ENCODE measurements at regions not wholly inside any gene's neighbourhood (a gene's known extent, or its start where the extent isn't known, plus 50 kb on each side); places are given as distances from the start of the nearest gene placed in this dataset.
"Not testable (repeated sequence)": the region's sequence is repeated elsewhere in the genome, so short reads cannot be mapped to it uniquely, and the experiment has no call there.

DNA sequence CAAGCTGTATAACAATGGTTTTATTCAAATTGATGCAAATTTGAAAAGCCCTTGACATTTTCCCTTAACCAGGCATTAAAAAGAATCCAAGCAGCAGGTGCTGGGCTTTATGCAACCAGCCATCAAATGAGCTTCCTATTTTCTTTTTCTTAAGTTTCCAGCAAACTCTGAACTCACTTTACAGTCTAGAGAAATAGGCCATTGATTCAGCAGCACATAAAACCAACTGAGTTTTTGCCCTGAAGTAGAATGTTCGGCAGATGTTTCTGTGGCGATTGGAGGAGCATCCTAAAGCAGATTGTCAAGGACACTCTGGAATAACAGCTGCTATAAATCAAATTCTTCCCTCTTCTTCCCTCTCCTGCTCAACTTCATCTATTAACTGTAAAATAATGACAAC lies 582.8 kb upstream of the CPEB2 start:
- Histone ChIP-seq H3K9me3 (ENCODE audit: control insufficient read depth, insufficient read depth, low read length) (no peaks in the 10 kb centered on the region), H3K27me3 (ENCODE audit: control insufficient read depth, insufficient read depth, low read length) (no peaks in the 10 kb centered on the region), H3K27ac (ENCODE audit: low read length) (no peak overlapping the region), H3K4me1 (ENCODE audit: control insufficient read depth, insufficient read depth, low read length) (no peaks in the 10 kb centered on the region), H3K4me3 (ENCODE audit: low read length) (no peak overlapping the region), H3K36me3 (ENCODE audit: control insufficient read depth, insufficient read depth, low read length) (no peaks in the 10 kb centered on the region)
- no peak for DNase-seq (ENCODE audit: low read depth, low spot score)
- no CpG with 5 or more reads among the region's 2 CpGs for WGBS (ENCODE audit: insufficient coverage, insufficient read length)

DNA sequence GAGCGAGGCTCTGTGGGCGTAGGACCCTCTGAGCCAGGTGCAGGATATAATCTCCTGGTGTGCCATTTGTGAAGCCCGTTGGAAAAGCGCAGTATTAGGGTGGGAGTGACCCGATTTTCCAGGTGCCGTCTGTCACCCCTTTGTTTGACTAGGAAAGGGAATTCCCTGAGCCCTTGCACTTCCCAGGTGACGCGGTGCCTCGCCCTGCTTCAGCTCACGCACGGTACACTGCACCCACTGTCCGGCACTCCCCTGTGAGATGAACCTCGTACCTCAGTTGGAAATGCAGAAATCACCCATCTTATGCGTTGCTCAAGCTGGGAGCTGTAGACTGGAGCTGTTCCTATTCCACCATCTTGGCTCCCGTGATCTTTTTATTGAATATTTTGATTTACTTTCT lies 576.0 kb upstream of the CPEB2 start:
- WGBS (ENCODE audit: insufficient coverage, insufficient read length): no CpG with 5 or more reads among the region's 15 CpGs
- not testable (repeated sequence) for H3K36me3 ChIP-seq (ENCODE audit: control insufficient read depth, insufficient read depth, low read length); DNase-seq (ENCODE audit: low read depth, low spot score); H3K27ac ChIP-seq (ENCODE audit: low read length); H3K4me1 ChIP-seq (ENCODE audit: control insufficient read depth, insufficient read depth, low read length); H3K27me3 ChIP-seq (ENCODE audit: control insufficient read depth, insufficient read depth, low read length); H3K9me3 ChIP-seq (ENCODE audit: control insufficient read depth, insufficient read depth, low read length); H3K4me3 ChIP-seq (ENCODE audit: low read length)

DNA sequence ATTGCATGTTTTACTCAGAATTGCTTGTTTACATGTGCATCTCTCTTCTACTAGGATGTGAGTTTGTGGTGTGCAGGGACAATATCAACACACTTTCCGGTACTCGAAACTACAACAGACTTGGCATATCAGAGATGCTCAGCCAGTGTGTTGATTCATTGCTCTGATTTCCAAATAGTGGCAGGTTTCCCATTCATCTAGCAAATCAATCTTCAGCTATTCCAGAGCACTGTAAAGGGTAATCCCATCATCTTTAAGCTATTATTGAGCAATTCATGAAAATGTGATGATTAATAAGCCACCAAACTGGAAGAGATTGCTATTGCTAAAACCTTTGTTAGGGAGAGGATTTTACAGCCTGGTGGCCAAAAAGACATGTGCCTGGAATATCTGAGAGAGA lies 574.2 kb upstream of the CPEB2 start:
- no CpG with 5 or more reads among the region's 2 CpGs for WGBS (ENCODE audit: insufficient coverage, insufficient read length)
- H3K4me1 ChIP-seq (ENCODE audit: control insufficient read depth, insufficient read depth, low read length): no peaks in the 10 kb centered on the region
- no peak for DNase-seq (ENCODE audit: low read depth, low spot score)
- H3K36me3 ChIP-seq (ENCODE audit: control insufficient read depth, insufficient read depth, low read length): no peaks in the 10 kb centered on the region
- no peak overlapping the region for H3K4me3 ChIP-seq (ENCODE audit: low read length)
- H3K27me3 ChIP-seq (ENCODE audit: control insufficient read depth, insufficient read depth, low read length): no peaks in the 10 kb centered on the region
- H3K9me3 ChIP-seq (ENCODE audit: control insufficient read depth, insufficient read depth, low read length): no peaks in the 10 kb centered on the region
- no peak overlapping the region for H3K27ac ChIP-seq (ENCODE audit: low read length)

DNA sequence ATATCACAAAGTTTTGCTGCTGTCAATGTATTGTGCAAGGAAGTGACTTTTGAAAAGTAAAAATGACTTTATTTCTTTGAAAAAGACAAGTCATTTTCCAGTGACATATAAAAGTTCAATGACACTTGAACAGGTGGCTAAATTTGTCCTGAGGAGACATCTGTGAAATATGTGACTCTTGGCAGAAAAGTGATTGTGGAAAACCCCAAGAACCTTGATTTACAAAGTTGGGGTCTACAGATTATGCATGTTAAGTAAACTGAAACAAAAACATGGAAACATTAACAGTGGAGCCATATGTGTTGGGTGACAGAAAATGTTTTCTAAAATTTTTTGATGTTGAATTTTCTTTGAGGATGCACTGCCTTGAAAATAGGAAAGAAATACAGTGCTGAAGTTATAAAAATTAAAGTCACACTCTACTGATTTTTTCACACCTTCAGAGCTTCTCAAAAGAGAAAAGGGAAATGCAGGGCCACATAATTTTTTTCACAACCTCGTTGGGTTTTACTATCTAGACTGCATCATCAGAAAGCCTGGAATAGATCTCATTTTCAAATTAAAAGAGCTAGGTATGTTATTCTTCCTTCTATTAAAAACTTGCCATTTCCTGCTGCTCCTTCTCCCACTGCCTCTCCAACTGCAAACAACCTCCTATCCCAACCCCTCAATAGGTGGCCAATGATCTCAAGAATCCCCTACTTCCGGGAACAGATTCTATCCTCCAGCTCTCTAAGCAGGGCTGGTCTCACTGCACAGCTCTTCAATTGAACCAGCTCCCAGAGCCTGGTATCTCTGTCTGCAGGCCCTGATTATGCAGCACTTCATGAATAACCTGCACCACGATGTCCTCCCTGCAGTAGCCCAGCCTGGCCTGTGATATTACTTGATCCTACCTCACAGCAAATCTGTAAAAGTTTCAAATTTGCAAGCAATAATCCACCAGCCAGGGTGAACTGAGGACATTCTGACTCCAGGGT lies 570.8 kb upstream of the CPEB2 start:
- no CpG with 5 or more reads among the region's 3 CpGs for WGBS (ENCODE audit: insufficient coverage, insufficient read length)
- Histone ChIP-seq H3K4me3 (ENCODE audit: low read length) (no peak overlapping the region), H3K27me3 (ENCODE audit: control insufficient read depth, insufficient read depth, low read length) (no peaks in the 10 kb centered on the region), H3K36me3 (ENCODE audit: control insufficient read depth, insufficient read depth, low read length) (no peaks in the 10 kb centered on the region), H3K27ac (ENCODE audit: low read length) (no peak overlapping the region), H3K4me1 (ENCODE audit: control insufficient read depth, insufficient read depth, low read length) (no peaks in the 10 kb centered on the region), H3K9me3 (ENCODE audit: control insufficient read depth, insufficient read depth, low read length) (no peaks in the 10 kb centered on the region)
- no peak for DNase-seq (ENCODE audit: low read depth, low spot score)

DNA sequence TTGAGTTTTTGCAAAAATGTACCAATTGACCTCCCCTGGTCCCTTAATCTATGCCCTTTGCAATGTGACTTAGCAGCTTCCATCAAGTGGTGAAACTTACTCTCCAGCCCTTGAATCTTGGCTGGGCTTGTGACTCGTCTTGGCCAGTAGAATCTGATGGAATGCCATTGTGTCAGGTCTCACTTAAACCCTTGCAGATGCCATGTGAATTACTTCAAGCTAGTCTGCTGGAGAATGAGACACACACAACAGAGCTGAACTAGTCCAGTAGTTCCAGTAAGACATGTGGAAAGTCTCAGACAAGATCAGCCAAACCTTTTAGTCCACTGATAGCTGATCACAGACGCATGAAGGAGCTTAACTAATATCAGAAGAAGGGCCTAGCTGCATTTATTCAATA lies 567.8 kb upstream of the CPEB2 start:
- DNase-seq (ENCODE audit: low read depth, low spot score): no peak
- Histone ChIP-seq H3K27me3 (ENCODE audit: control insufficient read depth, insufficient read depth, low read length) (no peaks in the 10 kb centered on the region), H3K9me3 (ENCODE audit: control insufficient read depth, insufficient read depth, low read length) (no peaks in the 10 kb centered on the region), H3K4me3 (ENCODE audit: low read length) (no peak overlapping the region), H3K27ac (ENCODE audit: low read length) (no peak overlapping the region), H3K4me1 (ENCODE audit: control insufficient read depth, insufficient read depth, low read length) (no peaks in the 10 kb centered on the region), H3K36me3 (ENCODE audit: control insufficient read depth, insufficient read depth, low read length) (no peaks in the 10 kb centered on the region)
- WGBS (ENCODE audit: insufficient coverage, insufficient read length): no CpG with 5 or more reads among the region's 2 CpGs

DNA sequence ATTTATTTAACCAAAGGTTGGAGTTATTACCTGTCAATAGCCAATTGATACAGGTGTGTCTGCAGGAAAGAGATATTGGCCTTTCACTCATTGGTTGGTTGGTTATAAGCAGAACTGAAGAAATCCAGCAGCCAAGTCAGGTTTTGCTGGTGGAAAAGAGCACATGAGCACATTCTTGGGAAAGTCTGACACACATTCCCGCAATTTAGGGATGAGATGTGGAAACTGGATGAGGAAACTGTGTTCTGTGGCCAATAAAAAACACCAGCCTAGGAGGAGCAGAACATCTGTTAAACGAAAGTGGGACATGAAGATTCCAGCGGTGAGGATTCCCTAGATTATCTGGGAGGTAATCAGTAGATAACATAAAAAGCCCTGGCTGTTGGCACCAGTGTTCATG lies 567.4 kb upstream of the CPEB2 start:
- Histone ChIP-seq H3K4me1 (ENCODE audit: control insufficient read depth, insufficient read depth, low read length) (no peaks in the 10 kb centered on the region), H3K4me3 (ENCODE audit: low read length) (no peak overlapping the region), H3K27me3 (ENCODE audit: control insufficient read depth, insufficient read depth, low read length) (no peaks in the 10 kb centered on the region), H3K27ac (ENCODE audit: low read length) (no peak overlapping the region), H3K9me3 (ENCODE audit: control insufficient read depth, insufficient read depth, low read length) (no peaks in the 10 kb centered on the region), H3K36me3 (ENCODE audit: control insufficient read depth, insufficient read depth, low read length) (no peaks in the 10 kb centered on the region)
- DNase-seq (ENCODE audit: low read depth, low spot score): no peak
- no CpG with 5 or more reads among the region's 3 CpGs for WGBS (ENCODE audit: insufficient coverage, insufficient read length)

DNA sequence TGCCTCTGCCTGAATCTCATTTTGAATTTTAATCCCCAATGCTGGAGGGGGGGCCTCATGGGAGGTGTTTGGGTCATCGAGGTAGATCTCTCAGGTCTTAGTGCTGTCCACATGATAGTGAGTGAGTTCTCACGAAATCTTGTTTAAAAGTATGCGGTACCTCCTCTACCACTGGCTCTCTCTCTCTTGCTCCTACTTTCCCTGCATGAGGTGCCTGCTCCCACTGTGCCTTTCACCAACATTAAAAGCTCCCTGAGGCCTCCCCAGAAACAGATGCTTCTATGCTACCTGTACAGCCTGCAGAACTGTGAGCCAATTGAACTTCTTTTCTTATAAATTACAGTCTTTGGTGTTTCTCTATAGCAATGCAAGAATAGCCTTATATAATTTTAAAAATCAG lies 560.7 kb upstream of the CPEB2 start:
- no peak overlapping the region for H3K4me3 ChIP-seq (ENCODE audit: low read length)
- no peaks in the 10 kb centered on the region for H3K27me3 ChIP-seq (ENCODE audit: control insufficient read depth, insufficient read depth, low read length)
- H3K36me3 ChIP-seq (ENCODE audit: control insufficient read depth, insufficient read depth, low read length): no peaks in the 10 kb centered on the region
- no peaks in the 10 kb centered on the region for H3K9me3 ChIP-seq (ENCODE audit: control insufficient read depth, insufficient read depth, low read length)
- WGBS (ENCODE audit: insufficient coverage, insufficient read length): no CpG with 5 or more reads among the region's 3 CpGs
- no peak overlapping the region for H3K27ac ChIP-seq (ENCODE audit: low read length)
- peaks cover 2% of the 10 kb centered on the region; the same call in 1 of the 2 replicates for H3K4me1 ChIP-seq (ENCODE audit: control insufficient read depth, insufficient read depth, low read length)
- DNase-seq (ENCODE audit: low read depth, low spot score): no peak

DNA sequence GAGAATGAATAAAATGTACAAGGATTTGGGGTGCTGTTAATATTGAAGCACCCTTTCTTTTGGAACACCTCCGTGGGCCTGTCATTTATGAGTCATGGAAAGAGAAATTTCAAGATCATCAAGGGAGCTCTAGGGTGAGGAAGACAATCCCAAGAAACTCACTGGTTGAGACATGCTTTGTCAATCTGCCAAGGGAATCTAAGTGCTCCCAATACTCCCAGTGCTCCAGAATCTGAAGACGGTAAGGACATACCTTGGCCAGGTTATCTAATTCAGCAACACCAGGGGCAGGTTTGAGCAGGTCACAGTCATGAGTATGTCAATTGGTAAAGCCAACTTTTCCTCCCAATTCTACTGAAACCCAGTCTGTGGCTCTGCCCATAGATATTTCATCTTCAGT lies 556.4 kb upstream of the CPEB2 start:
- H3K36me3 ChIP-seq (ENCODE audit: control insufficient read depth, insufficient read depth, low read length): no peaks in the 10 kb centered on the region
- no CpG with 5 or more reads among the region's 2 CpGs for WGBS (ENCODE audit: insufficient coverage, insufficient read length)
- H3K27me3 ChIP-seq (ENCODE audit: control insufficient read depth, insufficient read depth, low read length): no peaks in the 10 kb centered on the region
- DNase-seq (ENCODE audit: low read depth, low spot score): no peak
- peaks cover 2% of the 10 kb centered on the region; the same call in 1 of the 2 replicates for H3K4me1 ChIP-seq (ENCODE audit: control insufficient read depth, insufficient read depth, low read length)
- H3K9me3 ChIP-seq (ENCODE audit: control insufficient read depth, insufficient read depth, low read length): no peaks in the 10 kb centered on the region
- H3K27ac ChIP-seq (ENCODE audit: low read length): no peak overlapping the region
- no peak overlapping the region for H3K4me3 ChIP-seq (ENCODE audit: low read length)

DNA sequence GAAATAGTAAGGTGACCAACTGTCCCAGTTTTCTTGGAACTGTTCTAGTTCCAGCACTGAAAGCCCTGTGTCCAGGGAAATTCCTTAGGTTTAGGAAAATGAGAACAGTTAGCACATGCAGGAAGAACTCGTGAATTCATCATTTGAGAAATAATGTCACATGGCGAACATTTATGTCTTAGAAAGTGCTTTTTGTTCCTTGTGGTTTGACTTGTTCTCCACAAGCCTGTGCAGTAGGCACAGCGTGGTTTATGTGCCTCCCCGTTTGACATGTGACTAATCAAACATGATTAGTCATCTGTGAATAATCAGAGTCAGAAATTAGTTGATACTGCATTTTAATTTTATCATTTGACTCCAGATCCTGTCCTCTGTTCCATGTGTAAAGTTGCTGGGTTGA lies 556.0 kb upstream of the CPEB2 start:
- WGBS (ENCODE audit: insufficient coverage, insufficient read length): no CpG with 5 or more reads among the region's 4 CpGs
- H3K9me3 ChIP-seq (ENCODE audit: control insufficient read depth, insufficient read depth, low read length): no peaks in the 10 kb centered on the region
- DNase-seq (ENCODE audit: low read depth, low spot score): no peak
- H3K27ac ChIP-seq (ENCODE audit: low read length): no peak overlapping the region
- no peaks in the 10 kb centered on the region for H3K36me3 ChIP-seq (ENCODE audit: control insufficient read depth, insufficient read depth, low read length)
- no peak overlapping the region for H3K4me3 ChIP-seq (ENCODE audit: low read length)
- H3K4me1 ChIP-seq (ENCODE audit: control insufficient read depth, insufficient read depth, low read length): peaks cover 2% of the 10 kb centered on the region; the same call in 1 of the 2 replicates
- H3K27me3 ChIP-seq (ENCODE audit: control insufficient read depth, insufficient read depth, low read length): no peaks in the 10 kb centered on the region

DNA sequence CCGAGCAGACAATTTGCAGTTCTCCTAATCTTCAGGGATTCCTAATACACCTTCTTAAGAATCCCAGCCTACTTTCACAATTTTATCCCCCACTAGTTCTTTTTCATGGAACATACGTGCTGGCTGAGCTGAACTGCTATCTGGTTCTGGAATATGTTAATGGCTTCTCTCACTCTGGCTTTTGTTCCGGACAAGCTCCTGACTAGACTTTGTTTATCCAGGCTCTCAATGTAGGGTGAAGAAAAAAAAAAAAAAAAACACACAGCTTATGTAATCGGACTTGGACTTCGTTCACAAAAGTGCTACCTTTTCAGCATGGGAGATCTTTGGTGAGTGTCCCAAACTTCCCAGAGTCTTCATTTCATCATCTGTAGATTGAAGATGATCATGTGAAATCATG lies 555.4 kb upstream of the CPEB2 start:
- H3K9me3 ChIP-seq (ENCODE audit: control insufficient read depth, insufficient read depth, low read length): no peaks in the 10 kb centered on the region
- peaks cover 2% of the 10 kb centered on the region; the same call in 1 of the 2 replicates for H3K4me1 ChIP-seq (ENCODE audit: control insufficient read depth, insufficient read depth, low read length)
- no CpG with 5 or more reads among the region's 5 CpGs for WGBS (ENCODE audit: insufficient coverage, insufficient read length)
- DNase-seq (ENCODE audit: low read depth, low spot score): no peak
- no peaks in the 10 kb centered on the region for H3K36me3 ChIP-seq (ENCODE audit: control insufficient read depth, insufficient read depth, low read length)
- H3K27me3 ChIP-seq (ENCODE audit: control insufficient read depth, insufficient read depth, low read length): no peaks in the 10 kb centered on the region
- H3K27ac ChIP-seq (ENCODE audit: low read length): no peak overlapping the region
- H3K4me3 ChIP-seq (ENCODE audit: low read length): no peak overlapping the region

DNA sequence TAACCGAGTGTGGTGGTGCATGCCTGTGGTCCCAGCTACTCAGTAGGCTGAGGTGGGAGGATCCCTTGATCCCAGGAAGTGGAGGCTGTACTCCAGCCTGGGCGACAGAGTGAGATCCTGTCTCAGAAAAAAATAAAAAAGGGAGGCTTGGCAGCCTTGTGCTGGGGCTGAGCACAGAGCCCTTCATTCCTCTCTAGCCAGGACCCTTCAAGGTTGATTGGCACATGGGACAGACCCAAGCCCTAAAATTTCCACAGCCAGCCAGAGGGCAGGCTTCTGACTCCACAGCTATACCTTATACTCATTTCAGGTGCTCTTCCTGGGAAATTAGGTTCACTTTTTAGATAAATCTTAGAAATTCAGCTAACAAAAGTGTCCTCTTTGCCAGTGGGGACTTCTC lies 553.0 kb upstream of the CPEB2 start:
- no peaks in the 10 kb centered on the region for H3K9me3 ChIP-seq (ENCODE audit: control insufficient read depth, insufficient read depth, low read length)
- H3K27me3 ChIP-seq (ENCODE audit: control insufficient read depth, insufficient read depth, low read length): no peaks in the 10 kb centered on the region
- whole genome bisulfite sequencing (ENCODE audit: insufficient coverage, insufficient read length): no CpG with 5 or more reads among the region's 2 CpGs
- no peaks in the 10 kb centered on the region for H3K36me3 ChIP-seq (ENCODE audit: control insufficient read depth, insufficient read depth, low read length)
- no peak overlapping the region for H3K4me3 ChIP-seq (ENCODE audit: low read length)
- no peak overlapping the region for H3K27ac ChIP-seq (ENCODE audit: low read length)
- no peak for DNase-seq (ENCODE audit: low read depth, low spot score)
- H3K4me1 ChIP-seq (ENCODE audit: control insufficient read depth, insufficient read depth, low read length): peaks cover 2% of the 10 kb centered on the region; the same call in 1 of the 2 replicates

All from iPS DF 6.9 (cell line).